ENCODE measurements at regions not wholly inside any gene's neighbourhood (a gene's known extent, or its start where the extent isn't known, plus 50 kb on each side); places are given as distances from the start of the nearest gene placed in this dataset.

GRCh38 chr3:76872999-76873398, 166.9 kb upstream of the ROBO2 start:
- H3K9me3 ChIP-seq (ENCODE audit: insufficient read depth, low read length, severe bottlenecking) = no peaks in the 10 kb centered on the region
- H3K79me2 ChIP-seq (ENCODE audit: insufficient read depth, low read length) = no peaks in the 10 kb centered on the region
- TF ChIP-seq CTCF (IDR thresholded peaks at IDR 0.05; ENCODE audit: borderline replicate concordance, extremely low read depth, low read length, poor library complexity, severe bottlenecking) (no peak), EZH2 (IDR thresholded peaks at IDR 0.05; ENCODE audit: borderline replicate concordance, low read depth, low read length, severe bottlenecking) (no peak)
- no peaks in the 10 kb centered on the region for H3K36me3 ChIP-seq (ENCODE audit: insufficient read depth, low read length)
- H3K9ac ChIP-seq (ENCODE audit: low read depth, low read length) = no peak overlapping the region
- no peaks in the 10 kb centered on the region for H3K4me1 ChIP-seq (ENCODE audit: insufficient read depth, low read length)
- H3K4me2 ChIP-seq (ENCODE audit: insufficient read depth, low read length) = no peak overlapping the region
- ATAC-seq (ENCODE audit: insufficient read depth, low read depth) (no peak), DNase-seq (no peak)
- no peaks in the 10 kb centered on the region for H4K20me1 ChIP-seq (ENCODE audit: insufficient read depth, low read length)
- H3K4me3 ChIP-seq (ENCODE audit: low read depth in 1 of 2, low read length in 2 of 2) = no peak overlapping the region
- H2AFZ ChIP-seq (ENCODE audit: low read depth, low read length) = no peak overlapping the region
- H3K27me3 ChIP-seq (ENCODE audit: insufficient read depth, low read length, poor library complexity) = no peaks in the 10 kb centered on the region
- no peak overlapping the region for H3K27ac ChIP-seq (ENCODE audit: low read length)

GRCh38 chr3:76873532-76874242, 166.2 kb upstream of the ROBO2 start:
- ATAC-seq (ENCODE audit: insufficient read depth, low read depth) (no peak), DNase-seq (no peak)
- no peak overlapping the region for H3K4me3 ChIP-seq (ENCODE audit: low read depth in 1 of 2, low read length in 2 of 2)
- no peaks in the 10 kb centered on the region for H3K36me3 ChIP-seq (ENCODE audit: insufficient read depth, low read length)
- H4K20me1 ChIP-seq (ENCODE audit: insufficient read depth, low read length) = no peaks in the 10 kb centered on the region
- no peak overlapping the region for H2AFZ ChIP-seq (ENCODE audit: low read depth, low read length)
- no peak overlapping the region for H3K27ac ChIP-seq (ENCODE audit: low read length)
- no peaks in the 10 kb centered on the region for H3K27me3 ChIP-seq (ENCODE audit: insufficient read depth, low read length, poor library complexity)
- no peak overlapping the region for H3K9ac ChIP-seq (ENCODE audit: low read depth, low read length)
- no peaks in the 10 kb centered on the region for H3K9me3 ChIP-seq (ENCODE audit: insufficient read depth, low read length, severe bottlenecking)
- no peak overlapping the region for H3K4me2 ChIP-seq (ENCODE audit: insufficient read depth, low read length)
- H3K4me1 ChIP-seq (ENCODE audit: insufficient read depth, low read length) = no peaks in the 10 kb centered on the region
- TF ChIP-seq EZH2 (IDR thresholded peaks at IDR 0.05; ENCODE audit: borderline replicate concordance, low read depth, low read length, severe bottlenecking) = no peak
- TF ChIP-seq CTCF (IDR thresholded peaks at IDR 0.05; ENCODE audit: borderline replicate concordance, extremely low read depth, low read length, poor library complexity, severe bottlenecking) = no peak
- no peaks in the 10 kb centered on the region for H3K79me2 ChIP-seq (ENCODE audit: insufficient read depth, low read length)

GRCh38 chr3:76879959-76880358, 159.9 kb upstream of the ROBO2 start:
- Histone ChIP-seq H3K79me2 (ENCODE audit: insufficient read depth, low read length) (no peaks in the 10 kb centered on the region), H4K20me1 (ENCODE audit: insufficient read depth, low read length) (no peaks in the 10 kb centered on the region), H3K4me1 (ENCODE audit: insufficient read depth, low read length) (no peaks in the 10 kb centered on the region), H3K9ac (ENCODE audit: low read depth, low read length) (no peak overlapping the region), H3K4me2 (ENCODE audit: insufficient read depth, low read length) (no peak overlapping the region), H3K9me3 (ENCODE audit: insufficient read depth, low read length, severe bottlenecking) (no peaks in the 10 kb centered on the region), H3K4me3 (ENCODE audit: low read depth in 1 of 2, low read length in 2 of 2) (no peak overlapping the region), H2AFZ (ENCODE audit: low read depth, low read length) (no peak overlapping the region), H3K27ac (ENCODE audit: low read length) (no peak overlapping the region), H3K36me3 (ENCODE audit: insufficient read depth, low read length) (no peaks in the 10 kb centered on the region), H3K27me3 (ENCODE audit: insufficient read depth, low read length, poor library complexity) (no peaks in the 10 kb centered on the region)
- DNase-seq (no peak), ATAC-seq (ENCODE audit: insufficient read depth, low read depth) (no peak)
- TF ChIP-seq CTCF (IDR thresholded peaks at IDR 0.05; ENCODE audit: borderline replicate concordance, extremely low read depth, low read length, poor library complexity, severe bottlenecking) = no peak
- no peak for TF ChIP-seq EZH2 (IDR thresholded peaks at IDR 0.05; ENCODE audit: borderline replicate concordance, low read depth, low read length, severe bottlenecking)

Data from DND-41 (cell line).